HG03280 (cell line): ENCODE measurements at regions not wholly inside any gene's neighbourhood (a gene's known extent, or its start where the extent isn't known, plus 50 kb on each side); places are given as distances from the start of the nearest gene placed in this dataset.
A peak's percentile ranks its signal among the peaks of the same experiment; 100 is the strongest.

Experiments used
- ATAC-seq: cut with Tn5 transposase; IDR thresholded peaks from one replicate; pipeline ENCODE4 v1.9.1; 2021; ENCODE audit warnings: mild to moderate bottlenecking, moderate library complexity; ENCODE audit not compliant: unreplicated experiment

GRCh38 chr12:89821896-89822295, 113.3 kb upstream of the ATP2B1 start:
- peak; percentile 72 for ATAC-seq

DNA sequence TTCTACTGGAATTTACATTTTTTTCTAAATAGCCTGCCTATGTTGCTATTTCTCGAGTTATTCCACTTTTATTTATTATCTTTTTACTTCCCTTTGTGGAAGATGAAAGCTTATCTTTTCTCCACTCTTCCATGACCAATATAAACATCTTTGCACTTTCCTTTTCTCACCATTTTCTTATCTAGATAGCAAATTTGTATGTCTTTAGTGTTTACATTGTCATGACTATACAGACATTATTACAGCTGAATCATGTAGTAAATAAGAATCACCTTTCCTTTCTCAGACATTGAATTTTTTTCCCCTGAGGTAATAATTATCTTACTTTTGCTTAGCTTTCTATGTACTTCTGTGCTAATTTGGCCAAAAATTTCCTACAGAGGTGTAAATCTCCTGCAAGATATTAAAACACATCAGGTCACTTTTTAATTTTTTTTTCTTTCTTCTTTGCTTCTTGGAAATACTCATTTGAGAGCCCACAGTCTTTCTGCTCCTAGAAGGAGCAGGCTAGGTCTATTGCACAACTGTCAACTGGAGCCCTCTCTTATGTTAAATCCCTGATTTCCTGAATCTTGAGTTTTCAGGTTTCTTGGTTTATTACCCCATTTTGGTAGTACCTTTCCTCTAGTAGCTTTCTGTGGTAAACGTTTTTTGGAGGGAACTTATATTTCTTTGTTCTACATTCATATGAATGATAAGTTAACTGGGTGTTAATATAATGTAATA, 109.0 kb upstream of the ATP2B1 start:
- no peak for ATAC-seq

- ATAC-seq = no peak
Observed at GRCh38 chr12:89815225-89815624, 106.6 kb upstream of the ATP2B1 start.

- ATAC-seq = no peak
Observed at GRCh38 chr12:89803412-89803811, 94.8 kb upstream of the ATP2B1 start.

DNA sequence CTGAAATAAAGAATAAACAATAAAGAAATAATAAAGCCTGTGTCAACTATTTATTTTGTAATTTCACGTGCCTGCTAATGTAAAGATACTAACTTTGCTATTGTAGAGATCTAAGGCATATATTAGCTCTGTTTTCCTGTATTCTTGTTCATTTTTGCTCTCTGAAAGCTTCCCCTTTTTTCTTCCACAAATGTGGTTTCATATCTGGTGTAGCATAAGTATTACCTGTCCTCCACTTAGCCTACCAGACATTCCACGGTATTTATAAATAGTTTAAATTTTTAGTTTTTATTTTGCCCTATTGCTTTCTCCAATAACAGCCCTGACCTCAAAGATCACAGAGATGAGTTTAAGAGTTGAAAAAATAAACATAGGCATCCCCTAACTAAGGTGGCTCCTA, 92.6 kb upstream of the ATP2B1 start:
- no peak for ATAC-seq

DNA sequence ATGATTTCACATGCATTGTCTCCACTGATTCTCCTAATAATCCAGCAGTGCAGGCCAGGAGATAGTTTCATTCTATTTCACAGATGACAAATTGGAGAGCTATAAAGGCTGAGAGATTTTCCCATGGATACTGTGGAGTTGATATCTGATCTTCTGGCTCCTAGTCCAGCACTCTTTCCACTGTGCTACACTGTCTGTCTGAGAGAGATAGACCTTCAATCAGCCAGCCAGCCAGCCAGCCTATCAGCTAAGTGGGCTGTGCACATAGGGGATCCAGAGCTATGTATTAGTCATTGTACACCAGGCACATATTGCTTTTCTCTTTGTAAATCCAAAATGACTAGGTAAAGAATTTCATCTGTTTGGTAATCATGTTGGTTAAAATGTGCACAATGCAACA, 91.8 kb upstream of the ATP2B1 start:
- ATAC-seq = no peak

- no peak for ATAC-seq
Observed at GRCh38 chr12:89799316-89799715, 90.7 kb upstream of the ATP2B1 start.

GRCh38 chr12:89797436-89797835, 88.8 kb upstream of the ATP2B1 start:
- ATAC-seq = no peak

- no peak for ATAC-seq
Observed at GRCh38 chr12:89796798-89797382, 88.3 kb upstream of the ATP2B1 start.

DNA sequence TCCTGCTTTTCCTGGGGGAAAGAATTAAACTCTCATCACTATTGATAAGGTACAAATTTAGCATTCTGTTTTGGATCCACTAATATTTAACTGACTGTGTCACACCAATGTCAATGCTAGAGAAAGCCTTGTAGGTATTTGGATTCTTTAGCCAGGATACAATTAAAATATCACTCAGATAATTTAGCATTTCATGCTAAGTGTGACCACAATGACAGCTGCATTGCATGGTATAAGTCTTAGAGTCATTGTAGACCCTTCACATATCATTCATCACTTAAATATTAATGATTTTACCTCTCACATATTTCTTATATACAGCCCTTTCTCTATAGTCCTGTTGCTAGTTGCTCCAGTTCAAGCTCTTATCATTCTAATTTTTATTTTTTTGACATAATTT, 85.3 kb upstream of the ATP2B1 start:
- no peak for ATAC-seq

GRCh38 chr12:89791286-89791685, 82.6 kb upstream of the ATP2B1 start:
- no peak for ATAC-seq

GRCh38 chr12:89789862-89790261, 81.2 kb upstream of the ATP2B1 start:
- peak; percentile 50 for ATAC-seq

DNA sequence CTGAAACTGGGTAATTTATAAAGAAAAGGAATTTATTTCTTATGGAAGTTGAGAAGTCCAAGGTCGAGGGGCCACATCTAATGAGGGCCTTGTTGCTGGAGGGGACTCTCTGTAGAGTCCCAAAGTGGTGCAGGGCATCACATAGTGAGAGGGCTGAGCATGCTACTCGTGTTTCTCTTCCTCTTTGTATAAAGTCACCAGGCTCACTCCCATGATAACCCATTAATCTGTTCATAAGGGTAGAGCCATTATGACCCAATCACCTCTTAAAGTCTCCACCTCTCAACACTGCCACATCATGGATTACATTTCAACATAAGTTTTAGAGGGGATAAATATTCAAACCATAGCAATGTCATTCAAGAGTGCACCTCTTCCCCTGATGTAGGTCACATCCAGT, 79.1 kb upstream of the ATP2B1 start:
- no peak for ATAC-seq

GRCh38 chr12:89786177-89786810, 77.7 kb upstream of the ATP2B1 start:
- no peak for ATAC-seq

- ATAC-seq = no peak
Observed at GRCh38 chr12:89783359-89784060, 74.9 kb upstream of the ATP2B1 start.

DNA sequence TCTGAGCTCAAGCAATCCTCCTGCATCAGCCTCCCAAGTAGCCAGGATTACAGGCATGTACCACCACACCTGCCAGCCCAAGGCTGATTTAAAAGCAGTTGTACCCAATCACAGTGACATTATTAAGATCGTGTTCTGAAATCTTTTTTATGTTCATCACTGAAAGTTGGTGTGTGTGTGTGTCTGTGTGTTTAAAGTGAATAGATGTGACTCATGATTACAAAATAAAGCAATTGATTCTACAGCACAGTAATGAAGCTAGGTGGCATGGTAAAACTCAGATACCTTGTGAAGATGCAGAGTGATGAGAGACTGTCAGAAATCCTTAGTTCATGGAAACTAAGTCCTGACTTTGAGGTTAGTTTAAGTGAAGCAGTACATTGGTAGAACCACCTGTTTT, 74.2 kb upstream of the ATP2B1 start:
- no peak for ATAC-seq

DNA sequence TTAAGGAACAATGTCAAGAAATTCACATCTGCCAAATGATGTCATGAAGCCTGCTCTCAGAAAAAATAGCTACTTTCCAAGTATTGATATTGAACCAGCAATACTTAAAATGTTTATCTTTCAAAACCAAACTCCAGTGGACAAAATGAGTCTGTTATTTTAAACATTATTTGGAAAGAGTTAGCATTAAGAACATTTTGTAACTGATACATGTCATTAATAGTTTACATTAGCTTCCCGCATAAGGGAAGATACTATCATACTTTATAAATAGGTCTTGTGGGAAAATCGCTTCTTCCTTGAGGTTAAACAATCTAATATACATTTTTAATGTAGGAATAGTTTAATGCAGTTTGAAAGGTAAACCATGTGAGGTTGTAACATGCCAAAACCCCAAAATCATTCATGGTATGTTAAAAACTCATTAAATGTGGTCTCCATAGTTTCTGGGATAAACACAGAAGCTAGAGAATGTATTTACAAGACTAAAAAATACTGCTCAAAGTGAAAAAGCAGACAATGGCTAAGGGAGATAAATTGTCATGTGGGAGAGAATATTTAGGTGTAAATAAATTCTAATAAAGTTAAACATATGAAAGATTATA, 73.4 kb upstream of the ATP2B1 start:
- ATAC-seq = no peak

DNA sequence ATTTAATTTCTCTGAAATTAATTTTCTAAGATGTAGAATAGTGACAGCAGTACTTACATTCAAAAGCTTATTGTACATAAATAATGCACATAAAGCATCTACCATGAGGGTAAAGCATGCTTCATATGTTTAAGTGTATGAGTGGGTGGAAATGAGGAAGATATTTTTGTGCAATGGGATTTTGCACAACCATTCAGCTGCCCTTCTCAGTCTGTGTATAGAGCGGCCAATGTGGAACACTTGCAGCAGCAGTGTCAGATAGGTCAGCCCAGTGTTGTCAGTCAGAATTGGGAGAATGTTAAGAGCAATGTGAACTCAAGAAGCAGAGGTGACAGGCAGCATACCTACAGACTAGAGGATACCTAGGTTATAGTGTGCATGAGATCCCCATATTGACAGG, 72.5 kb upstream of the ATP2B1 start:
- no peak for ATAC-seq

DNA sequence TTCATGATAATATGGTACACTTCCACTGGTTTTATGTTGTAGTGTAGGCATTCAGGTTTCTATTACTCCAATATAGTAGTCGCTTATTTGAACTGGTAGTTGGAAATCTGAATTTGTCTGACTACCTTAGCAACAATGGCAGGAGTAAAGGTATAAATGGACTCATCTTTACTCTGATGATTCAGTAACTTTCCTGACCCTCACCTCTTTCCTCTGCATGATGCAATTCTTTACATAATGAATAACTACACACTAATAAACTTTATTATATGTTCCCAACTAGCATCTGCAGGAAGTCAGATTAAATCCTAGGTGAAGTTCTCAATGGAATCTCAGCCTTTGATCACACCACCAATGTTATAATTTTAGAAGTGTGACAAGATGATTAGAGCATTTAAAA, 70.5 kb upstream of the ATP2B1 start:
- no peak for ATAC-seq

GRCh38 chr12:89777733-89778379, 69.2 kb upstream of the ATP2B1 start:
- ATAC-seq = no peak

DNA sequence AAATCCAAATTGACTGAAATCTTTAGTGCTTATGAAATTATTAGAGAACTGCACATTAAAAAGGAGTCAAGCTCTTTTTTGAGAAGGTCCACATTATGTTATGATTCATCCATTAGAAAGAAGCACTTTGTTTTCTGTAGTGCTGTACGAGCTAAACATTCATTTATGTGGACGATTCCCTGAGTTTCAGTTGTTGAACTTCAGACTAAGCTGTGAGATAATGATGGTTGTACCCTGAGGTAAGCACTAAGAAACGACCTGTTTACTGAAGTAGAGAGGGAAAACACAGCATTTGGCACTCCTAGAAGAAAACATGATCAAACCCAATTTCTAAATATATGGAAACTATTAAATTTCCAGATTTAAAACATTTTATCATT, 67.3 kb upstream of the ATP2B1 start:
- ATAC-seq = no peak
